CD4-positive, alpha-beta T cell treated with Interleukin-6 at 100 ng/mL for 8 hours (primary cell): ENCODE measurements at regions not wholly inside any gene's neighbourhood (a gene's known extent, or its start where the extent isn't known, plus 50 kb on each side); places are given as distances from the start of the nearest gene placed in this dataset.
"Not testable (repeated sequence)": the region's sequence is repeated elsewhere in the genome, so short reads cannot be mapped to it uniquely, and the experiment has no call there.

Source experiments
- DNase-seq: peaks from one replicate; pipeline ENCODE4 v3.0.0-alpha.2; 2020; ENCODE audit warnings: mixed read lengths, low spot score

DNA sequence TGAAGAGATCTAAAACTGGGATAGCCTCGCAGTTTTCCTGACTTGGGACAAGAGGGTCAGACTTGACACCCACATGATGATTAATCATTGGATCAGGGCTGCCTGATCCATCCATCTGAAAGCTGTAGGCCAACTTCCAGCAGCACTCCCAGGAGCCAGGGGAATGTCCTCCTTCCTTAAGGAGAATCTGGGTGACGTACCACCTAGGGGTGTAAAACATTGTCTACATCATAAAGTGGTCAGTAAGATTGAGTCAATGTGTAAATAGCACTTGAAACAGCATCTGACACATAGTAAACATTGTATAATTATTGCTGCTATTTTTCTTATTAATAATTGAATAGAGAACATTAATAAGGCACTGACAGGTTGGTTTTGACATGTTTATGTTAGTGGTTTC is 392.8 kb downstream of the JRKL start:
- no peak for DNase-seq

DNA sequence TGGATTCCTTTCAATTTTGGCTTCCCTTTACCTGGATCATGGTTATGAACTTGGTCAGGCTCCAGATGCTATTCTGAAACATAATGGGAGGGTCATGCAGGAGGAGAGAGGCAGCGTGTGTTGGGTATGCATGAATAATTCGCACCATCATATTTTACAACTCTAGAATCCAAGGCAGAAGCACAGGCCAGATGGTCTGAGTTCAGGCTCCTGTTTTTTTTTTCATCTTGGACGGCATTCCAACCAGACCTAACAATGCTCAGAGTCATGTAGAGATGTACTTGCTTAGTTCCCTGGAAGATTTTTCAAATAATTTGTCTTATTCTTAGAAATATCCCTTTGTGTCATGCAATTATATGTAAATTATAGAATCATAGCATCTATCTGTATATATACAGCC is 393.5 kb downstream of the JRKL start:
- no peak for DNase-seq

DNA sequence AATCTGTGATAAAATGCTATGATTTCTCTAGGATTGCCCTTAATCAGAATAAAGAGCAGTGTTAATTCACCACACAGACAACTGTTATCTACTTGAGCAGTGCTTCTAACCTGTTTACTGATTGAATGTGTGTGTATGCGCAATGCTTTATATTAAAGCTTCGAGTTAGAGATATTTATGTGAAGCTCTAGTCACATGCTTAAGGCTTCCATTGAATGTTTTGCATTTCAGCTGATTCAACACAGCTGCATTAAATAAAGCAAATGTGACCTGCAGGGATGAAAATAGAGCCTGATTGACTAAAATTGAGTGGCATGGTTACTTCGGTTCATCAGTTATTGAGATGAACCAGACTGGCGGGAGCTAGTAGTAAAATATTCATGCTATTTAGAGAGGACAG is 395.3 kb downstream of the JRKL start:
- DNase-seq: no peak

DNA sequence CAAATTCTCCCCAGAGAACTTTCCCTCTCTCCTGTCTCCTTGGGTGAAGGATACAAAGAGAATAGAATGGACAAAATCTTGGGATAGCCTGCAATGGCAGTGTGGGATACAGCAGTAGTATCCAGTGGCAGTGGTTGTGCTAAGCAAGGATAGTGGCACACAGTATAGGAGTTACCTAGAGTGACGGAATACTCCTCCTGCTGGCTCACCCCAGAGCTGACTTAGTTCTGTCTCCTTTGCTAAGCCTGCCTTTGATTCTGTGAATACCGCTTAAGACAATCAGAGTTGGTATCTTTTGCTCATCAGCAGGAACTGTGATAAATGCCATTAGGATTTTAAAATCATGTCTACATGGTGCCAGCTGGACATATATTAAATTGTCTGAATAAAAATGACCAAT is 404.3 kb downstream of the JRKL start:
- DNase-seq: no peak

DNA sequence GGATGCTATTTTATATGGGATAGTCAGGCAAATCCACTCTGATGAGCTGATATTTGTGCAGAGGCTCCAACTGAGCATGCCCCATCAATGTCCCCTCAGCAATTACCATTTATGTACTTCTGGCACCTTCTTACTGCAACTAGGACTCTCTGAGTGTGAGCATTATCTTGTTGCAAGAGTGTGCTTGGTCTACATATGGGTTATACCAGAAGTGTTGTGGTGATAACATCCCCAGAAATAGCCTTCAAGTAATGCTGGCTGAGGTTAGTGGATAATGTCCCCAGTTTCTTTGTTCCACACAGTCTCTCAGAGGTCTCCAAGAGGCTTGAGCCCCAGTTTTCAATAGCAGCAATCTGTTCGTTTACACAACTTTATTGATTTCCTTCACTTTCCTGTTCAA is 408.6 kb downstream of the JRKL start:
- no peak for DNase-seq

DNA sequence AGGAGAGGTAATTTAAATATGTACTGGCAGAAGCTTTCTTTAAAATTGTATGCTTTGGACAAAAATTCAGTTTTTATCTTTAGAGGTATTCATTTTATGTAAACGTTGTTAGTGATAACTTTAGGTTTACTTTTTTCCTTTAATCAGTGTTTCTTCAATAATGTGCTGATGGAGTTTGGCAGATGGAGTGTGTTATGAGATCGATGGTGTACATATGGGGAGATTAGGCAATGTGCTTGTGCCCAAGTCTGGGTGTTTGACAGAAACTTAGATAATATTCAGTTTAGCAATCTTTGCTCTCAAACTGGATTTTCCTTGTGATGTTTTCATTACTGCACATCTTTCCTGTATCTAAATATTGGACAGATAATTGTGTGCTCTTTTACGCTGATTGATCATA is 425.4 kb downstream of the JRKL start:
- DNase-seq: no peak

DNA sequence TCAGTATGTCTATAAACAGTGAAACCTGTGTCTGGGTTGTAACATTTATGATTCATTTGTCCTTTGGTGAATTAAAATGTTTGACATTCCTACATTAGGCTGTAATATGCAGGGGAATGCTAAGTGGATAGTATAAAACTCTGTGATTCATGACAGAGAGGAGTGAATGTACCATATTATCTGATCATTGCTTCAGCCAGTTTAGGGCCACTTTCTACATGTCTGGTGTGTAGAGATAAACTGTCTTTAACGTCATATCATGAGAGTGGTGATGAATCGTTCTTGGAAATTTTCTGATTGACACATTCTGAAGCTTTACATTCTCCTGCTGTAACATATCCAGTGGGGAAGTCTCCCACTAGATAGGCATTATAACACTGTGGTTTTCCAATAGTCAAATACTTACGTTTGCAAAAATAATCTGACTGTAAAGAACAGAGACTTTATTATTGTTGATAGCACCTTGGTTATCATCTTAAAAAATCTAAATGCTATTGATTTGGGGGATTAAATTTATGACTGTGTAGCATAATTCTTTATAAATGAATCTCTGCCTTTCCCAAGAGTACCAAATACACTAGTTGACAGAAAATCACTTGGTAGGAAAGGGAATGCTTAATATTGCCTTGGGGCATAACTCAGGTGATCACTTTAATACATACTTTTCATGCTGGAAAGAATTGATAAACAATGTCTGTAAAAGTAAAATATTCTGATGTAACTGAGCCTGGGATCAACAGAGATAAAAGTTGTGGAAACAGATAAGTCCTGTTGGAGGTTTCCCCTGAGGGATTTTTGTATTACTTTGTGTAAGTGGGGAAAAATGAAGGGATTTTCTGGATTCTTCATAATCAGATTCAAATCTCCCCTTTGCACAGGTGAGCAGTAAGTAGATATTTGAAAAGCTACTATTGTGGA is 427.9 kb downstream of the JRKL start:
- DNase-seq: no peak

DNA sequence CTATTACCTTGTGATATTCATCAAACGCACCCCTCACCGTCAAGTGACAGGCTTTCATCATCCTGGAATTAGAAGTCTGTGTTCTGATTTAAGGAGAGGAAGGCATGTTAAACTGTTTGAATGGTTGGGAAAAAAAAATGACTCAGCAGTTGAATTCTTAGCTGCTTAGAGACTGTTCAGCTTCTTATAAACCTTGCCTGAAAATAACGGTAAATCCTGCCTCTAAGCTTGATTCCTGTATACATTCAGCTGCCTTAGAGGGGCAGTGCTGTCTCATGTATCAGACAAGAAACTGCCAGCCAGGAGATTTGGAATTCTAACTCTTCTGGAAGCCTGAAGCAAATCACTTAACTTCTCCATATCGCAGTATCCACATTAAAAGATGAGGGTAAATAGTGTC is 437.4 kb downstream of the JRKL start:
- DNase-seq: no peak

DNA sequence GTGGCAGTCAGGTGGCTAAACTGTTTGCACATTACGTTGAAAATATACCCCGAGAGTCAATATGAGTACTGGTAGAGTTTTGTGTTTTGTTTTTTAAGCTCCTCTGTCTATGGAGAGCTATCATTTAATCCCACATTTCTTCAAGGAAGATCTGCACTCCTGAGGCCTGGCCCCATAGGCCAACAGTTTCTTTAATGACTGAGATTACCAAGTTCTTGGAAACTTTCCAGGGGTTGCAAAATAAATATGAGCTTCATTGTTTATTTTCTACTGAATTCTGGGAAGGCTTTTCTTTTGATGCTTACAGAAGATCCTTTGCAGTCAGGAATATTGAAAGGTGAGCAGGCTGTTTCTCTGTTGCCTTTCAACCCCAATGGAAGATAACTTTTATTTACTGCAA is 452.0 kb downstream of the JRKL start:
- no peak for DNase-seq

DNA sequence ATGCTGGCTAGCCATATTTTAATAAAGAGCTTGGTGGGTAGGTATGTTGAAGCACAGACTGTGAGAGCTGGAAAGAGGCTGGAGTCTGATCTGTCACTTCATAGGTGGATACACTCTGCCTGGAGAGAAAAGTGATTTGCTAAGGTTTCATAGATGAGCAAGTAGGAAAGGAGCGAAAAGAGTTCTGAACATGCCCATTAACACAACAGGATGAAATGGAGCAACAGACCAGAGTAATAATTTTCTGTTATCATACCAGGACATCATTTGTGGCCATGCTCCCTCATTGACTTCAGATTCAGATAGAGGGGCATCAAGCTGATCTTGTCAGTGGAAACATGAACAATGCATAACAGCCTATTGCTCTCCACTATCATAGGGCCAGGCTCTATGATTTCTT is 452.9 kb downstream of the JRKL start:
- no peak for DNase-seq

DNA sequence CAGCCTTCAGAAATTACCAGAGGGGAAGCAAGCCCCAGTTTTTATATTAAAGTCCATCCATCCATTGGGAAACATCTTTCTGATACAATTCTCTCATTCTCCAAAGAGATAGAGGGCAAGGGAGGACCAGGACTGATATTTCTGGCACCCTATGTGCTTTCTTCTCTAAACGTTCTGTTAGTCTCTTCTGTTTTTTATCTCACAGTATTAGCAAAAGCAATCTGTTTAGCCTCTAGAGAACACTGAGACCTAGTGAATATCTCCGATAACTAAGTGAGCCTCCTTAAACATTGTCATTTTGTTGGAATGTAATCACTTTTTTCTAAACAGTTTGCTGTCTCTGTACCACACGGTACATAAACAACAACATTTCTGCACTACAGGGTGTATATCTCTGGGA is 464.6 kb downstream of the JRKL start:
- no peak for DNase-seq

DNA sequence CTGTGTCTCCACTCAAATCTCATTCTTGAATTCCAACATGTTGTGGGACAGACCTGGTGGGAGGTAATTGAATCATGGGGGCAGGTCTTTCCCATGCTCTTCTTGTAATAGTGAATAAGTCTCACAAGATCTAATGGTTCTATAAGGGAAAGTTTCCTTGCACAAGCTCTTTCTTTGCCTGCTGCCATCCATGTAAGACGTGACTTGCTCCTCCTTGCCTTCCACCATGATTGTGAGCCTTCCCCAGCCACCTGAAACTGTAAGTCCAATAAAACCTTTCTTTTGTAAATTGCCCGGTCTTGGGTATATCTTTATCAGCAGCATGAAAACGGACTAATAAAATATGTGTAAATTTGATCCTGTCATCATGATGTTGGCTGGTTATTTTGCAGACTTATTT is 471.9 kb downstream of the JRKL start:
- DNase-seq: not testable (repeated sequence)

DNA sequence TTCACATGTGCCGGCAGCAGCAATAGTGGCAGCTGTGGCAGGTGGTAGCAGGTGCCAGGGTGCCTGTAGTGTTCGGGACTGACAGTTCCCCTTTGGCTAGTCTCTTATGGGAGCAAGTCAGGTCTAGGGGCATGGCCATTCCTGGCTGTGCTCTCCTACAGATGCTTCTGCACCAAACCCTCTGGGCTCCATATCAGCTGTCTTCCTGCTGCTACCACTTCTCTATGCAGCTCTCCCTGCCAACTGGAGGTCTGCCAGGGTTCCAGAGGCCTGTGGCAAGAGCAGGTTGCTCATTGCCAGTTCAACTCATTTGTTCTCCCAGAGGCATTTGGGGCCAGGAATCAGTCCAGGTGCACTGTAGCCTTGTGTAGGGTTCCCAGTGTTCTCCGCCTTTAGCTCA is 473.7 kb downstream of the JRKL start:
- no peak for DNase-seq

DNA sequence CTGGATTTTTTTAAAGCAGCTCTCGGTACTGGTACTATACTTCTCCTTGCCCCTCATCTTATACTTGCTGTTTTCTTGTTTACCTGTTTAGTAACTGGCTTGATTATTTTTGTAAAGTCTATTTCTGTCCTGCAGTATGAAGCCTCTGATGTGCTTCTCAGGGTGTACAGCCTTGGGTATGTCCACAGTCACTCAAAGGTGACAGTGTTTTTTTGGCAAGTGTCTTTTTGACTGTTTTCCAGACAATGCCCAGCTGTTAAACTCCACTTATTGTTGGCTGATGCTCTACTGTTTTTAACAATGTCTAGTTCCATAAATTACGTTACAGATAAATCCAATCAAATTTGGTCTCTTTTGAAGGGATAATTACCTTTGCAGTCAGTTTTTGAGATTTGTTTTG is 475.2 kb downstream of the JRKL start:
- no peak for DNase-seq

DNA sequence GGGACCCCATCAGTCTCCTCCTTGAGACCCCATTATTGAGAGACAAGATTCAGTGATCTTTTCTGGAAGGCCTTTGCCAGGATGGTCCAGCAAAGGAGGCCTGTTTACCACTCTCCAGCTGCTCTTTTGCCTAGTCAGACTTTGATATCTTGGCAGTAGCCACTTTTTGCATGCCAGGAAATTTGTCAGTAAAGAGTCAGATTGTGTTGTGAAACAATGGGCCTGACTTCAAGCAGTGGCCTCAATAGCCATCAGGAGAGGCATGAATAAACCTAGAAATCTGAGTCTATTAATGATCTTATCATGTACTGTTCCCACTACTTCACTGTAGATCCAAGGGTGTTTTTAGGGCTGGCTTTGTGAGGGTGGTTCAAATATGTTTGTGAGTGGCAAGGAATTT is 479.4 kb downstream of the JRKL start:
- no peak for DNase-seq

DNA sequence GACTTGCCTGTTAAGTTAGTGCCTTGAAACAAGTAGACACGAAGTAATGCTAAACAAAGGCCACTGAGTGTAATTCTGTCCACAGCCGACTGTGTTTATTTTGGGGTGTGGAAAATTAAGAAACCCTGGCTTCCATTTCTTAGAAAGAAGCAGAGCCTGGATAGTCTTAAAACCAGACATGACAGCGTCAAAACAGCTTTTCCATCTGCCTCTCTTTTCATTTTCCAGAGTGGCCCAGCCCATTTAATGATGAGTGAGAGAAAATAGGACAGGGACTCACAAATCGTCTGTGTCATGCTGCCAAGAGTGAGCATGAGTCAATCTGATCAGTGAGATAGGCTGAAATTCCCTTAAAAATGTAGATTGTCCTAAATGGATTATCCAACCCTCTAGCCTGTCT is 485.9 kb downstream of the JRKL start:
- DNase-seq: no peak

DNA sequence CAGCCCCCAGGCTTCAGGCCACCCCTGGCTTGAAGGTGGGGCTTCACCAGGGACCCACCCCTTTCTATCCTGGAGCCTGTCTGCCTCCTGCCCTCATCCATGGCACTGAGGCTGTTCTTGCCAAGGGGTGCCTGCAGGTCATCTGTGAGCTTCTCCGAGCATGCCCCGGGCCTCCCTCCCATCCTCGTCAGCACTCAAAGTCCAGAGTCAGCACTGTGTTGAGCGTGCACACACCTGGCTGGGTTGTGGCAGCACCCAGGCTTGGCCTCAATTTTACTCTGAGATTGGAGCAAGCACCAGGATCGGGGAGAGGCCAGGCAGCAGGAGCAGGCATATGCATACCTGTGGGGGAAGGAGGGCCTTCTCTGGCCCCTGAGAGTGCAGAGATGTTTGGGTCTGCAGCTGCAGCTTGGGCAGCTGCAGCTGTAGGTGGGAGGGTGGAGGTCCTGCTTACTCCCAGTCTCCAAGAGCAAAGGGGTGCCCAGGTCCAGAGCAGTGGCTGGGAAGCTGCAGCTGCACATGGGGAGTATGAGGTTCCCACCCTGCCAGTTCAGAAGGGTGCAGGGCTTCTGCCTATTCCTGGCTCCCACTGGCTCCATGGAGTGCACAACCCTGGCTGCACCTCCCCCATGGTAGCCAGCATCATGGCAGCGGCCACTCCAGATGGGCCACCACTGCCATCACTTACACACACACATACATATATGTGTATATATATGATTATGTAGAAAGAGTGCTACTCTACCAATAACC is 488.7 kb downstream of the JRKL start:
- no peak for DNase-seq

DNA sequence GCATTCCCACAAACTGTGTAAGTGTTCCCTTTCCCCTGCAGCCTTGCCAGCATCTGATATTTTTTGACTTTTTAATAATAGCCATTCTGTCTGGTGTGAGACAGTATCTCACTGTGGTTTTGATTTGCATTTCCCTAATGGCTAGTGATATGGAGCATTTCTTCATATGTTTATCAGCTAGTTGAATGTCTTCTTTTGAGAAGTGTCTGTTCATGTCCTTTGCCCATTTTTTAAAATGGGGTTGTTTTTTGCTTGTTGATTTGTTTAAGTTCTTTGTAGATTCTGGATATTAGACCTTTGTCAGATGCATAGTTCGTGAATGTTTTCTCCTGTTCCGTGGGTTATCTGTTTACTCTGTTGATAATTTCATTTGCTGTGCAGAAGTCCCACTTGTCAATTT is 492.8 kb downstream of the JRKL start:
- not testable (repeated sequence) for DNase-seq

DNA sequence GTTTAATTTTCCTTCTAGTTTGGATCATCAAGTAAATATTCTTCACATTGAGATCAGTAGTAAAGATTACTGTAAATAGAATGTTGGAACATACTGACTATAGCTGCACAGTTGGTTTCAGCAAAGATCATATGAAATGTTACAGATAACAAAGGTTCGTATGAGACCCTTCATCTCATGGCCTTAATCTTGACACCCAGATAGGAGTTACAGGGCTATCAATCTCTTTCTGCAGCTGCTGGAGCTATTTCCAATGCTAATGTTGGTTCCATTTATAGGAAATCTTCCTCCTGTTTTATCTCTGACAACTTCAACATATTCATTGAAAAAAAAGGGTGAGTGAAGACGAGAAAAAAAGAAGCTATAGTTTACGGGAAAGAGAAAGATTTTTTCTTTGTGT is 495.6 kb downstream of the JRKL start:
- DNase-seq: no peak

DNA sequence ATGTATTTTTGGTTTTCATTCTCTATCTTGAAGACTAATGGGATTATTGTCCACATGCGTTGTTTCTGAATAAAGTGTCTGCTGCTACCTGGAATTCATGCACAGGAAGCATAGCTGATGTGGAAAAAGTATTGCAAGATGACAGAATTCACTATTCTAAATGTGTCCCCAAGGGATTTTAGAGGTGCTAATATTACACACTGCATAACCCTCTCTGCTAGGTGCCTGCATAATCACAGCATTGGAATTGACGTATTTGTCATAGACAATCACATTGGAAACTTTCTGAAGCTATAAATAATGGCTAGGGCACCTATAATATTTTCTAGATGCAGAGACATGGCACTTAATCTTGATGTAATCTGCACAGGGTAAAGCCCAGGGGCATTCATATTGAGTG is 496.1 kb downstream of the JRKL start:
- DNase-seq: no peak

DNA sequence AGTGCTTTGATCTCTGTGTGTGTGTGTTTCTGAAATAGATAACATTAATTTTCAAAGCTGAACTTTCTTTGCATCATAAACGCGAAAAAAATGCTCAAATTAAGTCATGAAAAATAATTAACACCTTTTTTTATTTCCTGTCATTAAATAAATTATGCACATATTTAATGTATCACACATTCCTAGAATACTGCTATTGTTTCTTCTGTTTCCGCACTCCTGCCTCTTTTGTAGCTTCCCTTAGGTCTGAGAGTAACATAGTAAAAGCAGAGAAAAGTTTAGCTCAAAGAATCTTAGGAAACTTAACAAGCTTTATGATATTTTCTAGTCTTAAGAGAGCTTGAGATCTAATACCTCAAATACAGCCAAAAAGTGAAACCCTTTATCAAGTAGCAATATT is 504.2 kb downstream of the JRKL start:
- no peak for DNase-seq

DNA sequence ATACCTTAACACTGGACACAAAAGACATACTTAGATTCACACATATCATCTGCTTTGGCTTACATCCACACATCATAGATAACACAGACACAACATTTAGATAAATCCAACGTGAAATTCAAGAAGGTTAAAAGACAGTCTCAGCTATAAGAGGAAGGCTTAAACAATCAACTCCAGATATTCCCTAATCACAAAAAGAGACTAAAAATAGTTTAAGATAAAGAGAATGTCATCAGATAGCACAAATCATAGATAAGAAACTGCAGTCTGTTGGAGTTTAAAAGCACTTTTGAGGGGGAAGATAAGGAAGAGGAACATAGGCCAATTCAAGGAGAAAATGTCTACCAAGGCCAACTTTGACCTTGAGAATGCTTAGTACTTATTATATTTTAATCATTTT is 504.8 kb downstream of the JRKL start:
- DNase-seq: no peak

DNA sequence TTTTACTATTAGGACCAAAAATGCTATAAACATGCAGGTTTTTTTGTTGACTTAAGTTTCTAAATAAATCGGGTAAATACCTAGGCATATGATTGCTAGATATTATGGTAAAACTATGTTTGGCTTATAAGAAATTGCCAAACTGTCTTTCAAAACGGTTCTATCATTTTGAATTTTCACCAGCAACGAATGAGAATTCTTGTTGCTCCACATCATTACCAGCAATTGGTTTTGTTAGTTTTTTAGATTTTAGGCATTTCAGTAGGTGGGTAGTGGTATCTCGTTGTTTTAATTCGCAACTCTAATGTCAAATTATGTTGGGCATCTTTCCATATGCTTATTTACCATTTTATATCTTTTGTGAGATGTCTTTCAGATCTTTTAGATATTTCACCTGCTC is 510.2 kb downstream of the JRKL start:
- no peak for DNase-seq

DNA sequence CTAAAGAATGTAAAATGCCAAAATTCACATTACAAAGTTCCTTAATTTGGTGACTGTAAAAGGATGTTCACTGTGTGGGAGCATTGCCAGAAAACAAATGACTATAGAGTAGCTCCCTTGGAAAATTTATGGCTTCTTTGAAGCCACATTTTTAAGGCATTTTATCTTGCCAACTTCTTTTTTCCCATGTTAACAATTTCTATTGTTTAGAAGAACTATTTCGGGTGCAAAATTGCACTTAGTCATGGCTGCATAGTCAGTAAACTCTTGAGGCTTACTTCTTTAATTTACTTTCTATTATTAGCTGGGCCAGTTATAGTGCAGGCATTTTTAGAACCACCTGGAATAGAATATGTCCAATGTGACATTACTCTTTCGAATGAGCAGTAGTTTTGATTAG is 515.3 kb downstream of the JRKL start:
- DNase-seq: no peak
